ENCODE measurements at regions not wholly inside any gene's neighbourhood (a gene's known extent, or its start where the extent isn't known, plus 50 kb on each side); places are given as distances from the start of the nearest gene placed in this dataset.

DNA sequence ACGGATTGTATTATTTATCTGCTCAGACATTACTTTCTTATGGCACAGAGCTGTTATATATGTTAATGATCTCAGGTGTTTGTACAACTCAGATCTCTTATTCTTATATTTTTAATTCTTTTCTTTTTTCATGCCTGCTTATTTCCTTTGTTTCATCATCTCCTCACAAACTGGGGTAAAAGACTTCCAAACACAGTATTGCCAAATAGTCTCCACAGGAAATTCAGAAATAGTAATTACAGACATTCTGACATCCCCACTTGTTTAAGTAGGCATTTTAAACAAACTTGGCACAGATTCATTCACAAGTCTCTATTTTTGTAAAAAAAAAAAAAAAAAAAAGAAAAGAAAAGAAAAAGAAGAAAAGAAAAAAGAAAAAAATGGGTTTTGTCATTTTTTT, 129.7 kb upstream of the USP38 start:
- DNase-seq (ENCODE audit: extremely low spot score), result no peak
- Histone ChIP-seq H3K4me1 (ENCODE audit: insufficient read depth) (no peaks in the 10 kb centered on the region), H3K4me3 (ENCODE audit: low read depth, low read length) (no peak overlapping the region), H3K27ac (ENCODE audit: low read depth) (no peak overlapping the region), H3K36me3 (ENCODE audit: insufficient read depth) (no peaks in the 10 kb centered on the region)
- WGBS, result 29% methylated on average over 1 of the region's 1 CpG

DNA sequence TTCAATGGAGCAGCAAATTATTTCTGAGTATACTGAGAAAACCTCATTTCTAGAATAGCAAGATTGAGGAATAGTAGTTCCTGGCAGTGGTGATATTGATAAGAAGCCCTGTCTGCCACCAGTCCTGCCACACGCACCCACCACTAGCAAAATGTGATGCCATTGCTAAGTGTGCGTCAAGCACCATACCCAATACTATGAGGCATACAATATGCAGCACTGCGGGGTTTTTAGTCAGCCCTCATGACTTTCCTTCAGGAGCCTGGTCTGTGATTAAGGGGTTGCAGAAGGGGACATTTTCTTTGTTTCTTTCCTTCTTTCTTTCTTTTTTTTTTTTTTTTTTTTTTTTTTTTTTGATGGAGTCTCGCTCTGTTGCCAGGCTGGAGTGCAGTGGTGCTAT, 128.7 kb upstream of the USP38 start:
- H3K4me1 ChIP-seq (ENCODE audit: insufficient read depth), result no peaks in the 10 kb centered on the region
- DNase-seq (ENCODE audit: extremely low spot score), result no peak
- H3K4me3 ChIP-seq (ENCODE audit: low read depth, low read length), result no peak overlapping the region
- WGBS, result 93% methylated on average over 4 of the region's 4 CpGs
- no peak overlapping the region for H3K27ac ChIP-seq (ENCODE audit: low read depth)
- H3K36me3 ChIP-seq (ENCODE audit: insufficient read depth), result no peaks in the 10 kb centered on the region

DNA sequence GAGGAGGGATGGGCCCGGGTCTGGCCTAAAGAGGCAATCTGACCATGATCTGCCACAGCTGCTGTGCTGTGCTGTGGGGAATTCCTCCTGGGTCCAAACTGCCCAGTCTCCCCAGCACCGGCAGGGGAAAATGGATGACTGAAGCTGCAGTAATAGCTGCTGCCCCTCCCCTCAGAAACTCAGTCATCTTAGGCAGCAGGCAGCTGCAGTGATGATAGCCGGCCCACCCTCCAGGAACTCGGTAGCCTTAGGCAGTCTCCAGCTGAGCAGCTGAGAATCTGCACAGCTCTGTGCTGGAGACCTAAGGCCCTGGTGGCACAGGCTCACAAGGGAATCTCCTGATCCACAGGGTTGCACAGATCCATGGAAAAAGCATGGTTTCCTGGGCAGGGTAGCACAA, 113.4 kb upstream of the USP38 start:
- no peak for DNase-seq (ENCODE audit: extremely low spot score)
- no peak overlapping the region for H3K4me3 ChIP-seq (ENCODE audit: low read depth, low read length)
- no peak overlapping the region for H3K27ac ChIP-seq (ENCODE audit: low read depth)
- WGBS, result 81% methylated on average over 4 of the region's 4 CpGs
- H3K4me1 ChIP-seq (ENCODE audit: insufficient read depth), result no peaks in the 10 kb centered on the region
- no peaks in the 10 kb centered on the region for H3K36me3 ChIP-seq (ENCODE audit: insufficient read depth)

DNA sequence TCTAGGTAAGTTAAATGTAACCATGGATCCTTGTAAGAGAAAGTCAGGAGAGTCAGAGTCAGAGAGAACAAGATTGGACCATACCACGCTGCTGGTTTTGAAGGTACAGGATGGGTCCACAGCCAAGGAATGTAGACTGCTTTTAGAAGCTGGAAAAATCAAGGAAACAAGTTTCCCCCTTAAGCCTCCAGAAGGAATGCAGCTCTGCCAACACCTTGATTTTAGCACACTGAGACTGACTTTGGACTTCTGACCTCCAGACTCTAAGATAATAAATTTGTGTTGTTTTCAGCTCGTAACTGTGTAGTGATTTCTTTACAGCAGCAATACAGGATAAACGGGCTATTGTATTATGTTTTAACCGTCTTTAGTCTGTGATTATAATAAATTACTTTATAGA, 108.0 kb upstream of the USP38 start:
- Histone ChIP-seq H3K4me1 (ENCODE audit: insufficient read depth) (no peaks in the 10 kb centered on the region), H3K4me3 (ENCODE audit: low read depth, low read length) (no peak overlapping the region), H3K36me3 (ENCODE audit: insufficient read depth) (no peaks in the 10 kb centered on the region), H3K27ac (ENCODE audit: low read depth) (no peak overlapping the region)
- 43% methylated on average over 4 of the region's 4 CpGs for WGBS
- no peak for DNase-seq (ENCODE audit: extremely low spot score)

DNA sequence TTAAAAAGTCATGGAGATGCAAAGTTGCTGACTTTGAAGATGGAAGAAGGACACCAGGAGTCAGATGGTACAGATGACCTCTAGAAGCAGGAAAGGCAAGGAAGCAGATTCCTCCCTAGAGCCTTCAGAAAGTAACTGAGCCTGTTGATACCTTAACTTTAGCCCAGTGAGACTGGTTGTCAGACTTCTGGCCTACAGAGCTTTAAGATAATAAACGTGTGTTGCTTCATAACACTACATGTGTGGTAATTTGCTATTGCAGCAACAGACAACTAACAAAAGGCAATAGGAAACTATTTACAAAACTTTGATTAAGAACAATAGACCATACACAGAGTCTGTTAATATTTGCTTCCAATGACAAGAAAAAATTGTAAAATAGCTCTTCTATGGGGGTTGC, 102.0 kb upstream of the USP38 start:
- Histone ChIP-seq H3K4me1 (ENCODE audit: insufficient read depth) (no peaks in the 10 kb centered on the region), H3K36me3 (ENCODE audit: insufficient read depth) (no peaks in the 10 kb centered on the region), H3K27ac (ENCODE audit: low read depth) (no peak overlapping the region), H3K4me3 (ENCODE audit: low read depth, low read length) (no peak overlapping the region)
- no peak for DNase-seq (ENCODE audit: extremely low spot score)
- 52% methylated on average over 1 of the region's 1 CpG for WGBS

DNA sequence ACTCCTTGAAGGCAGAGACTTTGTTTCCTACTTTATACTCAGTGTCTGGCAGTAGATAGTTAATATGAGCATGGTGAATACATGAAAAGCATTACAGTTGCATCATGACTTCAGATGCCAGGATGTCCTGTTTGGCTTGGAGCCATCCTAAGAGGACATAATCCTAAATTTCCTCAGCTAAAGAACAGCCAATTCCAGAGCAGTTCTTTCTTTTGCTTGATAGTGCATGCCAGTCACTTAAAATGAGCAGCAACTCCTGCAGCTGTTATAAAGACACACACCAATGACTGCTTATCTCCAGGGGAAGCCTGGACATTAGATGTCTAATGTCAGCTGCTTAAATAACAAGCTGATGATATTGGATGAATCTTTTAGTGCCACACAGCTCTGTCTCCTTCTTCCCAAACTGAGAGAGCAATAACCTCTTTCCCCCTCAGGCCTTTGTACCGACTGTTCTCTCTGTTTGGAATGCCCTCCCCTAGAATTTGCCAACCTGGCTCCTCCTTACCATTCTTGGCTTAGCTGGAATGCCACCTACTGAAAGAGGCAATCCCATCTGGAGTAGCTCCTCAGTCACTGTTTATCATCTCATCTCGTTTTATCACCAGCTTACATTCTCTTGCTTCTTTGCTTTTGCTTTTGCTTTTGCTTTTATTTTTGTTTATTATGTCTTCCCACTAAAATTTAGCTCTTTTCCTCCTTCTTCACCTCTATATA, 100.8 kb upstream of the USP38 start:
- Histone ChIP-seq H3K27ac (ENCODE audit: low read depth) (no peak overlapping the region), H3K36me3 (ENCODE audit: insufficient read depth) (no peaks in the 10 kb centered on the region), H3K4me1 (ENCODE audit: insufficient read depth) (no peaks in the 10 kb centered on the region), H3K4me3 (ENCODE audit: low read depth, low read length) (no peak overlapping the region)
- no peak for DNase-seq (ENCODE audit: extremely low spot score)
- 27% methylated on average over 2 of the region's 2 CpGs for WGBS

DNA sequence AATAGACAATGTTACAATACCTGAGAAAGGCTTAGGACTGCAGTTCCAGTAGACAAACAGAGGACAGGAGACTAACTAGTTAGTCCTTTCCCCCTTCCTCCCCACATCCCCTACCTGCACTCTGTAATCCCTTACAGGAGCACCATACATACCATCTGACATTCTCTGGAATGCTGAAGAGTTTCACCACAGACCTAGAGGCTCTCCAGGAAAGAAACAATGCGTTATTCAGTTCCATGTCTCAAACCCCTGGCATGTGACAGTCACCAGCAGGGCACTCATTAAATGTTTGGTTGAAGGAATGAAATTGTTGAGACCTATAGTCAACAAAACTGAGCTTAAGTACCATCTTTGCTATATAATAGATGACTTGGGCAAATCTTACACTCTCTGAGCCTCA, 100.2 kb upstream of the USP38 start:
- H3K4me3 ChIP-seq (ENCODE audit: low read depth, low read length), result no peak overlapping the region
- H3K4me1 ChIP-seq (ENCODE audit: insufficient read depth), result no peaks in the 10 kb centered on the region
- H3K27ac ChIP-seq (ENCODE audit: low read depth), result no peak overlapping the region
- WGBS, result 77% methylated on average over 1 of the region's 1 CpG
- DNase-seq (ENCODE audit: extremely low spot score), result no peak
- H3K36me3 ChIP-seq (ENCODE audit: insufficient read depth), result no peaks in the 10 kb centered on the region

DNA sequence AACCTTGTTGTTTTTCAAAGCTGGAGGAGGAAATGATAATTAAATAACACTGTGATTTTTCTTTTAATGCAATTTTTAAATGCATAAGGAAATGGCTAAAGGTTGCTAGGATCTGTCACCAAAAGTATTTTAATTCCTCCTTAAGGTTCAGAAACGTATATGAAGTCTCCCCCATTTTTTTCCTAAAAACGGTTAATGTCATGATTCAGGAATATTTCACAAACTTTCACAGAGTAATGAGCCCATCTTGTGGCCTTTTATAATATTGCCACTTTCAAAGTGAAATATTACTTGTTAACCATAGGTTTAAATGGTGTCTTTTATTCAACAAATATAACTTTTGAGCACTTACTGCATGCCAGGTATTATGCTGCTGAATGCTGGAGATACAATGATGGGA, 99.5 kb upstream of the USP38 start:
- H3K27ac ChIP-seq (ENCODE audit: low read depth), result no peak overlapping the region
- no peaks in the 10 kb centered on the region for H3K4me1 ChIP-seq (ENCODE audit: insufficient read depth)
- WGBS, result 14% methylated on average over 2 of the region's 2 CpGs
- H3K4me3 ChIP-seq (ENCODE audit: low read depth, low read length), result no peak overlapping the region
- DNase-seq (ENCODE audit: extremely low spot score), result no peak
- H3K36me3 ChIP-seq (ENCODE audit: insufficient read depth), result no peaks in the 10 kb centered on the region

DNA sequence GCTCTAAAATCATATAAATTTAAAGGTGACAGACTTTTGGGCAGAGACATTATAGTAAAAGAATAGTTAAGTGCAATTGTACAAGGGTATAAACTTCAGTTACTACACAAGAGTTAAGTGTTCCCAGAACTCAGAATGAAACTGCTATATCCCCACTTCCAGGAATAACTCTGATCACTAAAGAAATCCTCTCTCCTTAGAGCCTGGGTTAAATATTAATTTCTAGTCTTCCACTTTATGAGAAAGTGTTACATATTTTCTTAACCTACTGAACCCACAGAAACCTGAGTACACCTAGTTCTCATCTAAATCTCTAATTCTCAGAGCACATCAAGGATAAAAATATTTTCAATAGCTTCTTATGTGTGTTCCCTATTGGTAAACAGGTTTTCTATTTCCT, 99.1 kb upstream of the USP38 start:
- H3K27ac ChIP-seq (ENCODE audit: low read depth), result no peak overlapping the region
- H3K36me3 ChIP-seq (ENCODE audit: insufficient read depth), result no peaks in the 10 kb centered on the region
- no peaks in the 10 kb centered on the region for H3K4me1 ChIP-seq (ENCODE audit: insufficient read depth)
- no peak for DNase-seq (ENCODE audit: extremely low spot score)
- H3K4me3 ChIP-seq (ENCODE audit: low read depth, low read length), result no peak overlapping the region

DNA sequence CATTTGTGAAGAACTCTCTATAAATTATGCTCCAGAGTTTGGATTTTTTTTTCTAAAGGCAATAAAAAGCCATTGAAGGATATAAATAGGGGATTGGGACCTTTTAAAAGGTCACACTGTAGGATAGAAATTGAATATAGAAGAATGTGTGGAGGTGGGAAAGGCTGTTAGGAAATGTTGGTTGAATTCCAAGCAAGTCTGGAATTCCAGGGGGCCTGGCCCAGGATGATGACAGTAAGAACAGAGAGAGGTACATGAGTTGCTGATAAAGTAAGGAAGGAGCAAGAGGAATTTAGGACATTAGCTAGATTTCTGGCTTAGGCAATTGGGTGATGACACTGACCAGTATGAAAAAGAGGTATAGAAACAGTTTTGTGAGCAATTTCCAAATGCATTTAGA, 95.4 kb upstream of the USP38 start:
- H3K27ac ChIP-seq (ENCODE audit: low read depth), result no peak overlapping the region

DNA sequence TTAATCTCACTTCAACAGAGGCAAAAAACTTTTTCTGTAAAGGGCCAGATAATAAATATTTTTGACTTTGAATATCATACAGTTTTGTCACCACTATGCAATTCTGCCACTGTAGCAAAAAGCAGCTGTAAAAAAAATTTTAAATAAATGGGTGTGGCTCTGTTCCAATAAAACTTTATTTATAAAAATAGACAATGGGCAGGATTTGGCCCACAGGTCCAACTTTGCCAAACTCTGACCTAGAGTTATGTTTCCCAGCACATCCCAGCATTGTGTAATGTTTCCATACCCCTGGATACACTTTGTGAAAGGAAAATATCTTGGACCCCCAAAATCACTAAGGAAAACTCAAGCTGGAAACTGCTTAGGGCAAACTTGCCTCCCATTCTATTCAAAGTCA, 94.9 kb upstream of the USP38 start:
- DNase-seq (ENCODE audit: extremely low spot score), result no peak

More for the DNA sequence above, 95.4 kb upstream of the USP38 start:
- no peak for DNase-seq (ENCODE audit: extremely low spot score)
- Histone ChIP-seq H3K36me3 (ENCODE audit: insufficient read depth) (no peaks in the 10 kb centered on the region), H3K4me3 (ENCODE audit: low read depth, low read length) (no peak overlapping the region), H3K4me1 (ENCODE audit: insufficient read depth) (no peaks in the 10 kb centered on the region)

DNA sequence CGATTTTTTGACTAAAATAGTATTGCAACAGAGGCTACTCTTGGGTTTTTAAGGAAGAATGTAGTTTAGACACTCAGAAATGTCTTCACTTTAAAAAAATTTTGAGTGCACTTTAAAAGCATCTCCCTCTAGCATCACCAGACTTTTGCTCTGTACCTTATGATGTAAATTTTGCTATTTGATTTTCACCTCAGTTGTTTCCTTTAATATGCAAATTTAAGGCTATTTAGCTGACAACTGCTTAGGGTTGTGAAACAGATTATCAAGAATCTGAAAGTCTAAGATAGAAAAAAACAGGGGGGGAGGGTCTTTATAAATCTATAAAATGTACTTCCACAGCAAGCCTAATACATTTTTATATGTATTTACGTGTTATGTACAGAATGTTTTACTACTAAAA, 92.9 kb upstream of the USP38 start:
- Histone ChIP-seq H3K4me3 (ENCODE audit: low read depth, low read length) (no peak overlapping the region), H3K27ac (ENCODE audit: low read depth) (no peak overlapping the region), H3K4me1 (ENCODE audit: insufficient read depth) (no peaks in the 10 kb centered on the region), H3K36me3 (ENCODE audit: insufficient read depth) (no peaks in the 10 kb centered on the region)
- DNase-seq (ENCODE audit: extremely low spot score), result no peak
- whole genome bisulfite sequencing, result 72% methylated on average over 2 of the region's 2 CpGs

More for the DNA sequence above, 94.9 kb upstream of the USP38 start:
- no peak overlapping the region for H3K27ac ChIP-seq (ENCODE audit: low read depth)
- no peak overlapping the region for H3K4me3 ChIP-seq (ENCODE audit: low read depth, low read length)
- H3K4me1 ChIP-seq (ENCODE audit: insufficient read depth), result no peaks in the 10 kb centered on the region
- no peaks in the 10 kb centered on the region for H3K36me3 ChIP-seq (ENCODE audit: insufficient read depth)

DNA sequence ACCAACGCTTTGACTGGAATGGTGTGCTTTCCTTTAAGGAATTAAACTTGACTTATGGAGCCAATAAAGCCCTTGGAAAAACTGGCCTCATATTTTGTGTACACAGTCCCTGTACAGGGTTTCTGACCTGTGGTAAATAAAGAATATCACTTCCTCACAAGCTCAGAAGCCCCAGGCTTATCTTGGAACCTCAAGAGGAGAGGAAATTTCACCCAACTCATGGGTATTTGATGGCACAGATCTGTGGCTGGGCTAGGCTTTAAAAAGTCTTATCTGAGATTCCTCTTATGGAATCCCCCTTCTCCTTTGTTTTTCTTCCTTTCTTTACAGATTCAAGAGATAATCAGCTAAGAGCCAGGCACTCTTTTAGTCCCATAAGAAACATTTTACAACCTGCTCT, 89.3 kb upstream of the USP38 start:
- Histone ChIP-seq H3K36me3 (ENCODE audit: insufficient read depth) (no peaks in the 10 kb centered on the region), H3K4me3 (ENCODE audit: low read depth, low read length) (no peak overlapping the region), H3K4me1 (ENCODE audit: insufficient read depth) (no peaks in the 10 kb centered on the region), H3K27ac (ENCODE audit: low read depth) (no peak overlapping the region)
- 56% methylated on average over 1 of the region's 1 CpG for WGBS
- DNase-seq (ENCODE audit: extremely low spot score), result no peak

DNA sequence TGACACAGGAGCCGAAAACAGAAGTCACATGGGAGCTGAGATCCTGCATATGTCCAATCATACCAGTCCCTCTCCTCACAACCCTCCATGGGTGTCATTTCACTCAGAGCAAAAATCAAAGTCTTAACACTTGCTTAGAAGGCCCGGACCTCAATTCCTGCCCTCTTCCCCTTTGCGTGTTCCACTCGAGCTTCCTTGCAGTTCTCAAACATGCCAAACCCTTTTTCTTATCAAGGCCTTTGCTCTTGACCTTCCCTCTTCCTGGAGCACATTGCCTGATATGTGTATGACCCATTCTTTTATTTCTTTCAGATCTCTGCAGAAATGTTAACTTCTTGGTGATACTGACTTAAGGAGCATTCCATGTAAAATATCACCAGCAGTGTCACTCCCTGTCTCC, 87.0 kb upstream of the USP38 start:
- Histone ChIP-seq H3K36me3 (ENCODE audit: insufficient read depth) (no peaks in the 10 kb centered on the region), H3K4me1 (ENCODE audit: insufficient read depth) (no peaks in the 10 kb centered on the region), H3K4me3 (ENCODE audit: low read depth, low read length) (no peak overlapping the region), H3K27ac (ENCODE audit: low read depth) (no peak overlapping the region)
- no peak for DNase-seq (ENCODE audit: extremely low spot score)
- WGBS, result 48% methylated on average over 4 of the region's 4 CpGs

DNA sequence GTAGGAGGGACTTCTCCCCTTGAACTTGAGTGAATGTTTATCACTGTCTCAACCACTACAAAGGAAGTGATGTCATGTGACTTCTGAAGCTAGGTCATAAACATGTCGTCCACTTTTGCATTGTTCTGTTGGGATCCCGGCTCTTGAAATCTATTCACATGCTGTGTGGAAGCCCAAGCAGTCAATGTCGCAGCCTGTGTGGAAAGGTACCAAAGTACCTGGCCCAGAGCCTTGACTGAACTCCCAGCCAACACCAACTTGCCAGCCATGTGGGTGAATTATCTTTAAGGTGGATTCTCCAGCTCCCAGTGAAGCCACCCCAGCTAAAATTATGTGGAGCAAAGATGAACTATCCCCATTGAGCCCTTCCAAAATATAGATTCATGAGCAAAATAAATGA, 85.0 kb upstream of the USP38 start:
- 65% methylated on average over 3 of the region's 3 CpGs for WGBS
- no peak overlapping the region for H3K4me3 ChIP-seq (ENCODE audit: low read depth, low read length)
- DNase-seq (ENCODE audit: extremely low spot score), result no peak
- no peak overlapping the region for H3K27ac ChIP-seq (ENCODE audit: low read depth)
- no peaks in the 10 kb centered on the region for H3K4me1 ChIP-seq (ENCODE audit: insufficient read depth)
- H3K36me3 ChIP-seq (ENCODE audit: insufficient read depth), result no peaks in the 10 kb centered on the region
